Sigmoid colon (tissue), 6 donors: ENCODE measurements at regions not wholly inside any gene's neighbourhood (a gene's known extent, or its start where the extent isn't known, plus 50 kb on each side); places are given as distances from the start of the nearest gene placed in this dataset.

Source experiments
- DNase-seq: peaks from one replicate; pipeline ENCODE4 v3.0.0-alpha.2; 2019
- H3K27ac ChIP-seq, 4 donors: fragments of 200-600 bp; sonication (generic); one replicate each; pipeline ENCODE4 v1.5.1; 2016 to 2019; ENCODE audit warnings: mild to moderate bottlenecking in 1 of 4
- H3K27me3 ChIP-seq, 3 donors: fragments of 200-600 bp; sonication (generic); one replicate each; pipeline ENCODE4 v1.5.1; 2019; ENCODE audit warnings: mild to moderate bottlenecking in 1 of 3
- H3K36me3 ChIP-seq, 4 donors: fragments of 200-600 bp; sonication (generic); one replicate each; pipeline ENCODE4 v1.5.1; 2016 to 2019
- H3K4me1 ChIP-seq, 4 donors: fragments of 200-600 bp; sonication (generic); one replicate each; pipeline ENCODE4 v1.5.1; 2017 to 2019
- H3K4me3 ChIP-seq, 4 donors: fragments of 200-600 bp; sonication (generic); one replicate each; pipeline ENCODE4 v1.5.1; 2017 to 2019; ENCODE audit warnings: mild to moderate bottlenecking in 2 of 4, moderate library complexity in 1 of 4
- H3K9me3 ChIP-seq, 4 donors: fragments of 200-600 bp in 3 of 4; sonication (generic) in 3 of 4; one replicate each; pipeline versions ENCODE4 v1.5.1 to v1.6.1; 2013 to 2019
- EP300 ChIP-seq, 4 donors: sonication (generic); formaldehyde crosslinking; IDR thresholded peaks; one replicate each; pipeline ENCODE4 v1.6.1; 2017; ENCODE audit warnings: antibody characterized with exemption in 4 of 4
- POLR2A ChIP-seq, 2 donors: fragments of 450-650 bp; IDR thresholded peaks; one replicate each; pipeline ENCODE4 v1.6.1; 2016; ENCODE audit warnings: antibody characterized with exemption in 2 of 2, mild to moderate bottlenecking in 2 of 2, moderate library complexity in 2 of 2
- POLR2AphosphoS5 ChIP-seq, 4 donors: sonication (generic); formaldehyde crosslinking; IDR thresholded peaks; one replicate each; pipeline ENCODE4 v1.6.1; 2017; ENCODE audit warnings: antibody characterized with exemption in 4 of 4
- WGBS, 2 donors: extraction: QIAGEN DNeasy Blood & Tissue Kit; methylation state at CpG; one replicate each; pipeline ENCODE4 v1.1.7; 2013; 5-methylcytosine and 5-hydroxymethylcytosine counted together
- intact Hi-C: fragments of 100-400 bp; cut with DNase I; formaldehyde crosslinking; loops from one replicate; pipeline ENCODE4 v1.15.1; 2023
- TF ChIP-seq, protein P1 (sequence below), 4 experiments: fragments of 450-650 bp in 3 of 4; fragments of 200-600 bp in 1 of 4; IDR thresholded peaks; one replicate each; pipeline ENCODE4 v1.5.1; 2016 to 2019; ENCODE audit warnings: antibody characterized with exemption in 4 of 4, mild to moderate bottlenecking in 3 of 4, moderate library complexity in 2 of 4
- donor health status: healthy with polysubstance abuse.
- donor health status: healthy.

DNA sequence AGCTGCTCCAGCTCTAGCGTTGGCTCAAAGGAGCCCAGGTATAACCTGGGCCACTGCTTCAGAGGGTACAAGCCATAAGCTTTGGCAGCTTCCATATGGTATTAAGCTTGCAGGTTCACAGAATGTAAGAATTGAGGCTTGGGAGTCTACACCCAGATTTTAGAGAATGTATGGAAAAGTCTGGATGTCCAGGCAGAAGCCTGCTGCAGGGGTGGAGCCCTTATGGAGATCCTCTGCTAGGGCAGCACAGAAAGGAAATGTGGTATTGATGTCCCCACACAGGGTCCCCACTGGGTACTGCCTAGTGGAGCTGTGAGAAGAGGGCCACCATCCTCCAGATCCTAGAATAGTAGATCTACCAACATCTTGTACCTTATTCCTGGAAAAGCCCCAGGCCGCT lies 626.9 kb downstream of the MAT2B start:
- no peaks in the 10 kb centered on the region for H3K4me1 ChIP-seq
- DNase-seq, result no peak
- no peaks in the 10 kb centered on the region for H3K36me3 ChIP-seq
- TF ChIP-seq POLR2AphosphoS5 (IDR thresholded peaks at IDR 0.05), result no peak
- TF ChIP-seq, protein P1, sequence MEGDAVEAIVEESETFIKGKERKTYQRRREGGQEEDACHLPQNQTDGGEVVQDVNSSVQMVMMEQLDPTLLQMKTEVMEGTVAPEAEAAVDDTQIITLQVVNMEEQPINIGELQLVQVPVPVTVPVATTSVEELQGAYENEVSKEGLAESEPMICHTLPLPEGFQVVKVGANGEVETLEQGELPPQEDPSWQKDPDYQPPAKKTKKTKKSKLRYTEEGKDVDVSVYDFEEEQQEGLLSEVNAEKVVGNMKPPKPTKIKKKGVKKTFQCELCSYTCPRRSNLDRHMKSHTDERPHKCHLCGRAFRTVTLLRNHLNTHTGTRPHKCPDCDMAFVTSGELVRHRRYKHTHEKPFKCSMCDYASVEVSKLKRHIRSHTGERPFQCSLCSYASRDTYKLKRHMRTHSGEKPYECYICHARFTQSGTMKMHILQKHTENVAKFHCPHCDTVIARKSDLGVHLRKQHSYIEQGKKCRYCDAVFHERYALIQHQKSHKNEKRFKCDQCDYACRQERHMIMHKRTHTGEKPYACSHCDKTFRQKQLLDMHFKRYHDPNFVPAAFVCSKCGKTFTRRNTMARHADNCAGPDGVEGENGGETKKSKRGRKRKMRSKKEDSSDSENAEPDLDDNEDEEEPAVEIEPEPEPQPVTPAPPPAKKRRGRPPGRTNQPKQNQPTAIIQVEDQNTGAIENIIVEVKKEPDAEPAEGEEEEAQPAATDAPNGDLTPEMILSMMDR (IDR thresholded peaks at IDR 0.05), result no peak
- no peak for TF ChIP-seq EP300 (IDR thresholded peaks at IDR 0.05)
- TF ChIP-seq POLR2A (IDR thresholded peaks at IDR 0.05), result no peak
- intact Hi-C loops, result no loop called here
- no peak overlapping the region for H3K4me3 ChIP-seq
- 98% methylated on average over 2 of the region's 2 CpGs for WGBS, 2 donors
- no peak overlapping the region for H3K27ac ChIP-seq
- H3K27me3 ChIP-seq, result no peaks in the 10 kb centered on the region
- H3K9me3 ChIP-seq, result peaks cover 0 to 7% (median 2%) of the 10 kb centered on the region in 4 donors

DNA sequence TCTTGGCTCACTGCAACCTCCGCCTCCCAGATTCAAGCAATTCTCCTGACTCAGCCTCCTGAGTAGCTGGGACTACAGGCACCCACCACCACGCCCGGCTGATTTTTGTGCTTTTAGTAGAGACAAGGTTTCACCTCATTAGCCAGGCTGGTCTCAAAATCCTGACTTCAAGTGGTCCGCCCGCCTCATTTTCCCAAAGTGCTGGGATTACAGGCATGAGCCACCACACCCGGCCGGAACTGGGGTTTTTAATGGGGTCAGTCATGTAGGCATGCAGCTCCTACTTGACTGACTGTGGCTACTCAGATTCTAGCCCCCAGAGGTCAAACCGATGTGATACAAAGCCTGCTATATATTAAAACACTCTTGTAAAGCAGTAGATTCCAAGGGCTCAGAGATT lies 631.7 kb downstream of the MAT2B start:
- intact Hi-C loops, result no loop called here
- no peak for TF ChIP-seq POLR2A (IDR thresholded peaks at IDR 0.05)
- Histone ChIP-seq H3K27me3 (no peaks in the 10 kb centered on the region), H3K27ac (no peak overlapping the region), H3K4me3 (no peak overlapping the region), H3K4me1 (no peaks in the 10 kb centered on the region), H3K9me3 (peaks cover 0 to 6% (median under 1%) of the 10 kb centered on the region in 4 donors), H3K36me3 (no peaks in the 10 kb centered on the region)
- no peak for DNase-seq
- 92% methylated on average over 8 of the region's 8 CpGs for WGBS, 2 donors

- Histone ChIP-seq H3K9me3 (no peaks in the 10 kb centered on the region), H3K27ac (no peak overlapping the region), H3K36me3 (no peaks in the 10 kb centered on the region), H3K4me1 (no peaks in the 10 kb centered on the region), H3K27me3 (no peaks in the 10 kb centered on the region), H3K4me3 (no peak overlapping the region)
- WGBS, 2 donors, result 82 to 92% methylated on average over 2 of the region's 2 CpGs
- TF ChIP-seq, protein P1 (IDR thresholded peaks at IDR 0.05), result no peak
- no peak for TF ChIP-seq POLR2AphosphoS5 (IDR thresholded peaks at IDR 0.05)
- no peak for TF ChIP-seq EP300 (IDR thresholded peaks at IDR 0.05)
- TF ChIP-seq POLR2A (IDR thresholded peaks at IDR 0.05), result no peak
- DNase-seq, result no peak
- intact Hi-C loops, result no loop called here
These were observed 634.0 kb downstream of the MAT2B start for GRCh38 chr5:164139423-164139822.

GRCh38 chr5:164145458-164145857 lies 640.0 kb downstream of the MAT2B start:
- intact Hi-C loops, result no loop called here
- no peak for DNase-seq
- Histone ChIP-seq H3K27ac (no peak overlapping the region), H3K4me3 (no peak overlapping the region), H3K27me3 (no peaks in the 10 kb centered on the region), H3K9me3 (no peaks in the 10 kb centered on the region), H3K4me1 (no peaks in the 10 kb centered on the region), H3K36me3 (no peaks in the 10 kb centered on the region)
- TF ChIP-seq EP300 (IDR thresholded peaks at IDR 0.05) (no peak), POLR2A (IDR thresholded peaks at IDR 0.05) (no peak), POLR2AphosphoS5 (IDR thresholded peaks at IDR 0.05) (no peak)
- TF ChIP-seq, protein P1 (IDR thresholded peaks at IDR 0.05), result no peak
- WGBS, 2 donors, result 23 to 70% methylated on average over 1 of the region's 1 CpG

- H3K36me3 ChIP-seq, result no peaks in the 10 kb centered on the region
- no peak overlapping the region for H3K4me3 ChIP-seq
- H3K4me1 ChIP-seq, result no peaks in the 10 kb centered on the region
- no peak for TF ChIP-seq POLR2AphosphoS5 (IDR thresholded peaks at IDR 0.05)
- TF ChIP-seq, protein P1 (IDR thresholded peaks at IDR 0.05), result no peak
- no peak for TF ChIP-seq POLR2A (IDR thresholded peaks at IDR 0.05)
- TF ChIP-seq EP300 (IDR thresholded peaks at IDR 0.05), result no peak
- 88 to 95% methylated on average over 4 of the region's 4 CpGs for WGBS, 2 donors
- no peak overlapping the region for H3K27ac ChIP-seq
- intact Hi-C loops, result no loop called here
- no peaks in the 10 kb centered on the region for H3K27me3 ChIP-seq
- H3K9me3 ChIP-seq, result no peaks in the 10 kb centered on the region
- DNase-seq, result no peak
These were observed 640.8 kb downstream of the MAT2B start for GRCh38 chr5:164146223-164146622.
